ENCODE measurements at regions not wholly inside any gene's neighbourhood (a gene's known extent, or its start where the extent isn't known, plus 50 kb on each side); places are given as distances from the start of the nearest gene placed in this dataset.
"Not testable (repeated sequence)": the region's sequence is repeated elsewhere in the genome, so short reads cannot be mapped to it uniquely, and the experiment has no call there.

GRCh38 chr16:29219966-29220646 lies 186.4 kb downstream of the NPIPB11 start:
- not testable (repeated sequence) for TF ChIP-seq CTCF, POLR2AphosphoS5, POLR2A (IDR thresholded peaks at IDR 0.05)
